Pancreas (tissue), 10 donors: ENCODE measurements at regions not wholly inside any gene's neighbourhood (a gene's known extent, or its start where the extent isn't known, plus 50 kb on each side); places are given as distances from the start of the nearest gene placed in this dataset.
A peak's percentile ranks its signal among the peaks of the same experiment; 100 is the strongest.

ENCODE experiments used
- ATAC-seq, 4 donors: fragments of 200-7000 bp; cut with Tn5 transposase; one replicate each; pipeline versions ENCODE4 v1.8.0 to v1.9.1; 2020; ENCODE audit warnings: mild to moderate bottlenecking in 4 of 4, moderate library complexity in 4 of 4
- DNase-seq, 6 donors: peaks; one replicate each; pipeline ENCODE4 v3.0.0-alpha.2; 2020
- FAIRE-seq: peaks from 2 replicates; lab custom pipeline; 2012; peaks lifted over from hg19 to GRCh38; lab: Jason Lieb, UNC
- H3K27ac ChIP-seq, 4 donors: fragments of 200-600 bp; sonication (generic); 1 replicate in 3 of 4; 2 replicates in 1 of 4; pipeline versions ENCODE4 v1.5.0 to v1.8.0; 2020
- H3K27me3 ChIP-seq, 4 donors: fragments of 200-600 bp; one replicate each; pipeline ENCODE4 v1.8.0; 2021
- H3K36me3 ChIP-seq, 3 donors: fragments of 200-600 bp; sonication (generic) in 1 of 3; one replicate each; pipeline versions ENCODE4 v1.5.0 to v1.8.0; 2020 to 2021
- H3K4me1 ChIP-seq, 3 donors: fragments of 200-600 bp; one replicate each; pipeline ENCODE4 v1.8.0; 2021
- H3K4me3 ChIP-seq, 4 donors: fragments of 200-600 bp; sonication (generic) in 2 of 4; one replicate each; pipeline versions ENCODE4 v1.5.0 to v1.8.0; 2020 to 2021
- H3K9me3 ChIP-seq, 4 donors: fragments of 200-600 bp; one replicate each; pipeline ENCODE4 v1.8.0; 2021
- CTCF ChIP-seq, 4 donors: fragments of 200-600 bp; sonication (generic) in 3 of 4; IDR thresholded peaks; one replicate each; pipeline versions ENCODE4 v1.5.0 to v1.8.0; 2021; ENCODE audit warnings: antibody characterized with exemption in 4 of 4
- WGBS, 2 donors: extraction: QIAGEN DNeasy Blood & Tissue Kit; methylation state at CpG; one replicate each; pipeline ENCODE4 v1.1.7; 2013; 5-methylcytosine and 5-hydroxymethylcytosine counted together
- intact Hi-C, 3 donors: fragments of 100-400 bp; cut with DNase I; formaldehyde crosslinking; loops; one replicate each; pipeline versions ENCODE4 v1.11.1 to v1.14.2; 2022
- donor health status: healthy with polysubstance abuse.
- donor health status: DM: no; HTN: no; CAD: no; lungs with moderate emphysema.
- donor health status: DM: no; HTN: no; CAD: no.
- donor health status: control.
- donor health status: control.
- donor health status: Bipolar disorder and iron deficiency.
- donor health status: DM: yes; HTN: yes; CAD: no.
- donor health status: DM: no; HTN: no; CAD: no.
- donor health status: DM: no; HTN: no; CAD: no.
- donor health status: DM: yes; HTN: yes; CAD: no.

- Histone ChIP-seq H3K27me3 (peaks cover 3 to 62% (median 17%) of the 10 kb centered on the region in 4 donors), H3K4me3 (peak overlapping the region; percentile 24 to 42 (median 28)), H3K36me3 (no peaks in the 10 kb centered on the region), H3K9me3 (no peaks in the 10 kb centered on the region), H3K4me1 (peaks cover 0 to 6% (median 4%) of the 10 kb centered on the region in 3 donors), H3K27ac (no peak overlapping the region)
- DNase-seq (no peak), FAIRE-seq (no peak), ATAC-seq (peak in 3 of 4 donors; percentile 44 to 61 (median 52))
- WGBS, 2 donors: 2 to 22% methylated on average over 30 of the region's 30 CpGs
- no peak for TF ChIP-seq CTCF (IDR thresholded peaks at IDR 0.05)
- intact Hi-C loops: no loop called here
Observed at GRCh38 chrX:137428221-137428661, 137.7 kb upstream of the ZIC3 start.

GRCh38 chrX:137427816-137428215 lies 138.1 kb upstream of the ZIC3 start:
- Histone ChIP-seq H3K4me1 (peaks cover 0 to 6% (median 4%) of the 10 kb centered on the region in 3 donors), H3K36me3 (no peaks in the 10 kb centered on the region), H3K9me3 (no peaks in the 10 kb centered on the region), H3K27ac (no peak overlapping the region), H3K4me3 (peak overlapping the region; percentile 24 to 42 (median 28)), H3K27me3 (peaks cover 3 to 66% (median 17%) of the 10 kb centered on the region in 4 donors)
- intact Hi-C loops: no loop called here
- WGBS, 2 donors: 0 to 28% methylated on average over 18 of the region's 18 CpGs
- no peak for FAIRE-seq
- no peak for TF ChIP-seq CTCF (IDR thresholded peaks at IDR 0.05)
- no peak for DNase-seq
- peak in 3 of 4 donors; percentile 60 to 70 (median 62) for ATAC-seq

GRCh38 chrX:137427426-137427778 lies 138.5 kb upstream of the ZIC3 start:
- WGBS, 2 donors: 4 to 33% methylated on average over 20 of the region's 20 CpGs
- no peaks in the 10 kb centered on the region for H3K36me3 ChIP-seq
- FAIRE-seq: no peak

DNA sequence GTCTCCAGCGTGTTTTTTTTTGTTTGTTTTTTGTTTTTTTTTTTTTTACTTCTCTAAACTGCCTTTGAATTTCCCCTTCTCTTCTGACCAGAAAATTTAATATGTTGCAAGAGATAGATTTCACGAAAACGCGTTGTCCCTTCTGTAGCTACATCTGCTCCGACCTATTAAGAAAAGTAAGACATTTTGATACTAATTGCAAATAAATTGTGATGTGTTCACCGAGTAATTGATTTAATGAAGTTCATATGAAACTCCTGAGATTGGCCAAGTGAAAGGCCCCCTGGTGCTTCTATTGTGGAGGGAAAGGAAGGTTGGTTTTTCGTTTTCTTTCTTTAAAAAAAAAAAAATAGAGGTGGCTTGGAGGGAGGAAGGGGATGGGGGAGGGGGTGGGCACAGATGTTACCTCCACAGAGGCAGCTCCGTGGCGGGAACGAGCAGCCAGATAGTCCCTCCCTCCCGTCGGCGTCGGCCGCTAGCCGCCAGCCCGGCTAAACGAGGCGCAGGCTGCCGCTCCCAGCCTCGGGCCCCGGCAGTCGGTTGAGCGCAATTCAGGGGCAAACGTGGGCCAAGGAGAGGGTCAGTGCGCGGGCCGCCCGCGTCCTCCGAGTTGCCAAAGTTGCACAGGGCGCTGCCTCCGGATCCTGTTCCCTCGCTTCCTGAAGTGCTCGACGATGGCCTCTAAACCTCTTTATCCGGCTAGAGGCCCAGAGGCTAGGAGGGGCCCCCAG lies 139.1 kb upstream of the ZIC3 start:
- Histone ChIP-seq H3K27ac (no peak overlapping the region), H3K9me3 (no peaks in the 10 kb centered on the region), H3K27me3 (peaks cover 3 to 74% (median 17%) of the 10 kb centered on the region in 4 donors), H3K4me3 (peak overlapping the region in 1 of 4 donors; percentile 42), H3K4me1 (peaks cover 0 to 6% (median 4%) of the 10 kb centered on the region in 3 donors), H3K36me3 (no peaks in the 10 kb centered on the region)
- no peak for FAIRE-seq
- intact Hi-C loops: no loop called here
- peak in 1 of 4 donors; percentile 9 for ATAC-seq
- 8 to 21% methylated on average over 34 to 37 of the region's 37 CpGs for WGBS, 2 donors
- DNase-seq: no peak
- no peak for TF ChIP-seq CTCF (IDR thresholded peaks at IDR 0.05)

More at GRCh38 chrX:137427426-137427778, 138.5 kb upstream of the ZIC3 start:
- no peak for ATAC-seq
- H3K4me1 ChIP-seq: peaks cover 0 to 6% (median 4%) of the 10 kb centered on the region in 3 donors
- no peaks in the 10 kb centered on the region for H3K9me3 ChIP-seq
- H3K27ac ChIP-seq: no peak overlapping the region
- H3K27me3 ChIP-seq: peaks cover 3 to 69% (median 17%) of the 10 kb centered on the region in 4 donors
- intact Hi-C loops: no loop called here
- TF ChIP-seq CTCF (IDR thresholded peaks at IDR 0.05): no peak
- DNase-seq: no peak
- peak overlapping the region in 2 of 4 donors; percentile 31 to 42 for H3K4me3 ChIP-seq

DNA sequence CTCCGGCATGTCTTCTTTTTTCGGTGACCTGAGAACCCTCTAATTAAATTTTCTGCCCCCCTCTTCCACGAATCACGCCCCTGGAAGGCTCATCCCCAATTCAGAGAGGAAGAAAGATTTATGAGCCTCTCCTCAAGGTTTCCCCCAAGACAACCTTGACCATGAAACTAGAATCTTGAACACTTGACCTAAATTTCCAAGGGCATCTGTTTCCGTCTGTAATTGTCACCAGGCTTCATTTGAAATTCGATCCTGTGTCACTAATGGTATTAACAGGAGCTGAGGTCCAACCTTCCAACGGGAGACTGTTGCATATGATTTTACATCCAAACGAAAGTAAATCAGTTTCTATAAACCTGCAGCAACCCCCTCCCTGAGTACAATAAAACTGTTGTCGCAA lies 139.9 kb upstream of the ZIC3 start:
- 5 to 17% methylated on average over 9 of the region's 9 CpGs for WGBS, 2 donors
- no peak for TF ChIP-seq CTCF (IDR thresholded peaks at IDR 0.05)
- H3K4me1 ChIP-seq: peaks cover 0 to 6% (median 4%) of the 10 kb centered on the region in 3 donors
- H3K36me3 ChIP-seq: no peaks in the 10 kb centered on the region
- no peak for DNase-seq
- intact Hi-C loops: no loop called here
- FAIRE-seq: no peak
- H3K4me3 ChIP-seq: no peak overlapping the region
- no peak overlapping the region for H3K27ac ChIP-seq
- ATAC-seq: no peak
- peaks cover 3 to 83% (median 17%) of the 10 kb centered on the region in 4 donors for H3K27me3 ChIP-seq
- H3K9me3 ChIP-seq: no peaks in the 10 kb centered on the region
